Colon (tissue), 2 donors: ENCODE measurements at regions not wholly inside any gene's neighbourhood (a gene's known extent, or its start where the extent isn't known, plus 50 kb on each side); places are given as distances from the start of the nearest gene placed in this dataset.

ENCODE experiments used
- FAIRE-seq: peaks from 2 replicates; lab custom pipeline; 2012; peaks lifted over from hg19 to GRCh38; lab: Jason Lieb, UNC
- donor health status: control.
- donor health status: control.

GRCh38 chrX:13102636-13103035 lies 58.2 kb upstream of the FAM9C start:
- FAIRE-seq, result no peak

DNA sequence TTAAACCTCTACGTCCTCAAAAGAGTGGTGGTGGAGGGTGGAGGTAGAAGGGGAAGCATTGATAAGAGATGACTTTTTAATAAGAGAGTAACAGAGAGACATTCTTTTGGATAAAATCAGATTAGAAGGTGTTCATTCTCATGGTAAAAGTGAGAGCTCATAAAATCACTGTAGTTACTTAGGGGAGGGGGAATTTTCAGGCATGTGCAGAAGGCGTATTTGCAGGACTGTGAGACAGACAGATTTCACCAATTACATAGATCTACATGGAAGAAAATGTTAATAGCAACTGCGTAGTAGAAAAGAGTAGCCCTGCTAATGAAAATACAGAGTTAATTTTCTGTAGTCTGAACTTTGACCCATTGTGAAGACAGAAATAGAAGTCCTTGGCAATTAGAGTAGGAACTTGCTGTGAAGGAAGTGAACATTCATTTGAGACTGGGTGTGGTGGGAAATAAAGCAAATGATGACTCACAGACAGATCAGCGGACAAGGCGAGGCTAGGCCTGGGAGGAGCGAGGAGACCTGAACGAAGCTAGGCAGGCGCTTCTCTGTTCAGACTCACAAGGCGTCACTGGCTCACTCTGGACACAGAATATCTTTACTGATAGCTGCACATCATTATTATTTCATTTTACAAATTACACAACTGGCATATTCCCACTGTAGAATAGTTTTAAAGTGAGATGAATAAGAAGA lies 57.2 kb upstream of the FAM9C start:
- peak; percentile 98 for FAIRE-seq

DNA sequence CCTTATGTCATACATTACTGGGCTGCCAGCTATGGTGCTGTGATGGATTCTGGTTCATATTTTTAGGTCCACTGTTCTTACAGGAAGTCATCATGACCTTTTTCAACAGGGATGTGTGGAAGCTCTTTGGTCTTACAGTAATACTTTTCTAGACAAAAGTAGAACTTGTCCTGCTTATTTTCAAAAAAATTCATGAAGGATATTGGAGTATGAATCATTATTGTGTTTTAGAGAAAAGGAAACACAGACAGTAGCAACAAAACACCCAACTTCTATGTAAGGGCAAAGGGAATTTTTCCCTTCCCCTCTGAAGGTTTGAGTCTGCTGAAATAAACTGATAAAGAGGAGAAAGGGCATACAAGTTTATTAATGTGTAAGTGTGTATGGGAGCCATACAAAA lies 54.7 kb upstream of the FAM9C start:
- FAIRE-seq, result no peak

DNA sequence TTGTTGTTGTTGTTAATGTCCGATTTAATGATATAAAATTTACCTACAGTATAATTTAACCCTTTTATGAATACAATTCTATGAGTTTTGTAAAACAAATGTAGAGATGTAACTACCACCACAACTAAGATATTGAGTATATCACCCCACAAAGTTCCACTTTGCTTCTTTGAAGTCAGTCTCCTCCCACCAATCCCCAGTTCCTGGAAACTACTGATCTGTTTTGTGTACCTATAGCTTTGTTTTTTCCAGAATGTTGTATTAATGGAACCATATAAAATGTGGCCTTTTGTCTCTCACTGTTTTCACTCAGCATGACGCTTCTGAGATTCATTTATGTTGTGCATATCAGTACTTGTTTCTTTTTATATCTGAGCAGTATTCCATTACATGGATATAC lies 52.3 kb upstream of the FAM9C start:
- no peak for FAIRE-seq

- FAIRE-seq, result no peak
These were observed 50.5 kb upstream of the FAM9C start for GRCh38 chrX:13094828-13095341.

GRCh38 chrX:13094374-13094773 lies 50.0 kb upstream of the FAM9C start:
- peak; percentile 92 for FAIRE-seq
